ENCODE measurements at regions not wholly inside any gene's neighbourhood (a gene's known extent, or its start where the extent isn't known, plus 50 kb on each side); places are given as distances from the start of the nearest gene placed in this dataset.

DNA sequence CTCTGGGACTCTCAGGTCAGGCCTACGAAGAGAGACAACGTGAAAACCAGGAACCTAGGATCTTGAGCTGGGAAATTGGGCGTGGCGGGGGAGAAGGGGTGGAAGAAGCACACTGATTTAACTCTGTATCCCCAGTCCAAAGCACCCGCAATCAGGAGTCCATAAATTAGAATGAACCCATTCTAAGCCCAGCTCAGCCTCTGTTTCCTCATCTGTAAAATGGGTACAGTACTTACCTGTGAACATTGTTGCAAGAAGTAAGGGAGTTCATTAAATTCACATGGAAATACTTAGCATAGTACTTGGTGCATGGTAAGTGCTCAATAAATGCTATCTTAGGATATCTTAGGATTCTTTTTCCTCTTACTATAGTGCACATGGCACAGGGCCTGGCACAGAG lies 326.7 kb downstream of the BCOR start:
- no peak overlapping the region for H3K4me3 ChIP-seq (ENCODE audit: low read depth, low read length)
- H3K4me1 ChIP-seq (ENCODE audit: control insufficient read depth, insufficient read depth, low read length, unreplicated experiment), result no peaks in the 10 kb centered on the region
- no peaks in the 10 kb centered on the region for H3K27me3 ChIP-seq (ENCODE audit: insufficient read depth, low read length)
- no peaks in the 10 kb centered on the region for H3K36me3 ChIP-seq (ENCODE audit: insufficient read depth, low read length)
- H3K79me2 ChIP-seq (ENCODE audit: control insufficient read depth, insufficient read depth, low read length, unreplicated experiment), result no peaks in the 10 kb centered on the region
- H3K27ac ChIP-seq (ENCODE audit: low read depth, low read length), result no peak overlapping the region
- H2AFZ ChIP-seq (ENCODE audit: low read length, unreplicated experiment), result no peak overlapping the region

DNA sequence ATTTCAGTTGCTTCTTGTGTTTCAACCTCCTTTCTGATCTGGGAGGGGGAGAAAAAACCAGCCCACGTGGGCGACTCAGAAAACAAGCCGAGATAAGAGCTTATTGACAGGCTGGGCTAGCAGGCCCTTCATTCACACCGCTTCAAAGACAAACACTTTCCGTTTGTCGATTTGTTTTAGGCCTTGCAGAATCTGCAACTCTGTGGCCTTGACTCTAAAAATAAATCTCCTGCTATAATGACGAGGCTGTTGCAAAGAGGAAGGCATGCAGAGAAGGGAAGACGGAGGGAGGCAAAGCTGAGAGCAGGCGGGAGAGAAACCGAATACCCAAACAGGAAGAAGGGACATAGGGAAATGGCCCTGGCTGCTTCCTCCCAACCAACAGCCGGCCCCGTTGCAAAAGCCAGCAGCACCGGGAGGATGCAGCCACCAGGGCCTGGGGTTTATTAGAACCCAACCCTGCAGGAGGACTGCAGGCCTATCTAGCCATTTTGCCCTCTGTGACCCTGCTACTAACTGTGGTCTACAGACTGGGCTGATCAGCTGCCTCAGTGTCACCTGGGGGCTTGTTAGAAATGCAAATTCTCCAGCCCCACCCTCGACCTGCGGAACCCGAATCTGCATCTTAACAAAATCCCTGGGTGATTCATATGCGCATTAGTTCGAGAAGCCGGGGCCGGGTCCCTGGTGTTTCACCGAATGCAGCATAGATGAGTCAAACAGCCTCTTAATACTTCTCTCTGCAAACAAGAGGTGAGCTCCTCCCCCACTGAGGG lies 325.5 kb downstream of the BCOR start:
- no peak overlapping the region for H3K4me3 ChIP-seq (ENCODE audit: low read depth, low read length)
- H3K79me2 ChIP-seq (ENCODE audit: control insufficient read depth, insufficient read depth, low read length, unreplicated experiment), result no peaks in the 10 kb centered on the region
- H3K27ac ChIP-seq (ENCODE audit: low read depth, low read length), result no peak overlapping the region
- no peaks in the 10 kb centered on the region for H3K27me3 ChIP-seq (ENCODE audit: insufficient read depth, low read length)
- H3K4me1 ChIP-seq (ENCODE audit: control insufficient read depth, insufficient read depth, low read length, unreplicated experiment), result no peaks in the 10 kb centered on the region
- H2AFZ ChIP-seq (ENCODE audit: low read length, unreplicated experiment), result no peak overlapping the region
- H3K36me3 ChIP-seq (ENCODE audit: insufficient read depth, low read length), result no peaks in the 10 kb centered on the region

DNA sequence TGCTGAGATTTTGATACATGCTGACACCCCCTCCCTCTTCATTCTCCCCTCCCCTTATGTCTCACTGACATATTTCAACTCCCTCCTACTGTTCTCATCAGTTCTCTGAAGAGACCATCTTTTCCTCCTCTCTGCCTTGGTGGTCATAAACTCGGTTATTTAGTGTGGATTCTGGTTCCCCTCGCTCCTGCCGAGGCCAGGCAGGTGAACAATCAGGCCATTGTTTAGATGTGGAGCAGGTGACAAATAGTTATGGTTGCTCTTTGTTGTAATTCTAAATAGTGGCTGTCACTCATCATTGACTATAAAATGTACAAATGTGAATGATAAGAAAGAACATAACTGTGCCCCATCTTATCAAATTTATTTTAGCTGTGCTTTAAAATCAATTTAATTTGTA lies 324.6 kb downstream of the BCOR start:
- Histone ChIP-seq H3K79me2 (ENCODE audit: control insufficient read depth, insufficient read depth, low read length, unreplicated experiment) (no peaks in the 10 kb centered on the region), H2AFZ (ENCODE audit: low read length, unreplicated experiment) (no peak overlapping the region), H3K4me1 (ENCODE audit: control insufficient read depth, insufficient read depth, low read length, unreplicated experiment) (no peaks in the 10 kb centered on the region), H3K27me3 (ENCODE audit: insufficient read depth, low read length) (no peaks in the 10 kb centered on the region), H3K4me3 (ENCODE audit: low read depth, low read length) (no peak overlapping the region), H3K36me3 (ENCODE audit: insufficient read depth, low read length) (no peaks in the 10 kb centered on the region), H3K27ac (ENCODE audit: low read depth, low read length) (no peak overlapping the region)

DNA sequence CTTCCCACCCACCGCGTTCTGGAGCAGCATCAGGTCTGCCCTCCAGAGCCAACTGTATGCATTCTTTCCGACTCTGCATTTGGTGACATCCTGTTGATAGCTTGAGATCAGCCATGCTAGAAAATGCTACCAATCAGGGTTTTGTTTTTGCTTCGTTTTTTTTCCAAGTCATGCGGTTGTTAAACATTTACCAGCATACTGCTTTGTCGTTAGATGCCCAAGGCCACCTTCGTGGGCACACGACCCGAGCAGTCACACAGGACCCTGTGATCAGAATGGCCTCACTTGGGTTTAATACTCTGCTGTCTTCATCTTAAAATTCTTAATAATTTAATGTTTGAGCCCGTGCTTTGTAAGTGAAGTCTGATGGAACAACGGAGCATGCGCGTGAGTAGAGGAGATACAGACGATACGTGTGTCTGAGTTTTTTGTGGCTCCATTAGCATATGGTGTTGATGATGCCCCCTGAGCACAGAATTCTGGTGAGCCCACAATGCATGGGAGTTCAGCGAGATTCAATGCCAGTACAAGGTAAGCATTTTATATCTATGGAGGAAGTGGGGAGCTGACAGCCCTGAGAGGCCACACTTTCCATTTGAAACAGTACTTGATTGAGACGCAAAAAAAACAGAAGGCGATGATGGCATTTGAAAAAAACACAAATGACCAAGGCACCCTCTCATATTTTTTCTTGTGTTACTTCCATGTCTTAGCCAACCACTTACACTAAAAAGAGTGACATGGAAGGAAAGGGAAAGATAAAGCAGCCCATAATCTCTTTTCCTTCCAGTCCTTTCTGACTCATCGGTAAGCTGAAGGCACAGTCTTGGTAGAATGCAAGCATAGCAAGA lies 323.6 kb downstream of the BCOR start:
- no peaks in the 10 kb centered on the region for H3K4me1 ChIP-seq (ENCODE audit: control insufficient read depth, insufficient read depth, low read length, unreplicated experiment)
- H3K27me3 ChIP-seq (ENCODE audit: insufficient read depth, low read length), result no peaks in the 10 kb centered on the region
- no peak overlapping the region for H2AFZ ChIP-seq (ENCODE audit: low read length, unreplicated experiment)
- no peaks in the 10 kb centered on the region for H3K36me3 ChIP-seq (ENCODE audit: insufficient read depth, low read length)
- no peaks in the 10 kb centered on the region for H3K79me2 ChIP-seq (ENCODE audit: control insufficient read depth, insufficient read depth, low read length, unreplicated experiment)
- no peak overlapping the region for H3K27ac ChIP-seq (ENCODE audit: low read depth, low read length)
- no peak overlapping the region for H3K4me3 ChIP-seq (ENCODE audit: low read depth, low read length)

DNA sequence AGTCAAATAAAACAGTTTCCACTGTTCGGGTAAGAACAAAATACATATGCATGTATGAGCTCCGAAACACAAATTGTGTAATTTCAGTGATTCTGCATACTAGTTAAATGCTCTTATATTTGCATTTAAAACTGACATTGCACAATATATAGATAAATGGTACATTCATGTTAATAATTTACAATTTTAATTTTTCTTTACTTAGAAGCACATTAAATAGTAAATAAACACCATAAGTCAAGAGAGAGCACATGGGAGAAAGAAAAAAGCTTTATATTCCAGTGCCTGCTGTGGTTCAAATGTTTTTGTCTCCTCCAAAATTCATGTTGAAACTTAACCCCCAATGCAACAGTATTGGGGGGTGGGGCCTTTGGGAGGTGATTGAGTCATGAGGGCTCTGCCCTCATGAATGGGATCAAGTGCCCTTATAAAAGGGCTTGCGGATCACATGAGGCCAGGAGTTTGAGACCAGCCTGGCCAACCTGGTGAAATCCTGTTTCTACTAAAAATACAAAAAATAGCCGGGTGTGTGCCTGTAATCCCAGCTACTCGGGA lies 322.9 kb downstream of the BCOR start:
- Histone ChIP-seq H2AFZ (ENCODE audit: low read length, unreplicated experiment) (no peak overlapping the region), H3K4me1 (ENCODE audit: control insufficient read depth, insufficient read depth, low read length, unreplicated experiment) (no peaks in the 10 kb centered on the region), H3K79me2 (ENCODE audit: control insufficient read depth, insufficient read depth, low read length, unreplicated experiment) (no peaks in the 10 kb centered on the region), H3K4me3 (ENCODE audit: low read depth, low read length) (no peak overlapping the region), H3K36me3 (ENCODE audit: insufficient read depth, low read length) (no peaks in the 10 kb centered on the region), H3K27ac (ENCODE audit: low read depth, low read length) (no peak overlapping the region), H3K27me3 (ENCODE audit: insufficient read depth, low read length) (no peaks in the 10 kb centered on the region)

DNA sequence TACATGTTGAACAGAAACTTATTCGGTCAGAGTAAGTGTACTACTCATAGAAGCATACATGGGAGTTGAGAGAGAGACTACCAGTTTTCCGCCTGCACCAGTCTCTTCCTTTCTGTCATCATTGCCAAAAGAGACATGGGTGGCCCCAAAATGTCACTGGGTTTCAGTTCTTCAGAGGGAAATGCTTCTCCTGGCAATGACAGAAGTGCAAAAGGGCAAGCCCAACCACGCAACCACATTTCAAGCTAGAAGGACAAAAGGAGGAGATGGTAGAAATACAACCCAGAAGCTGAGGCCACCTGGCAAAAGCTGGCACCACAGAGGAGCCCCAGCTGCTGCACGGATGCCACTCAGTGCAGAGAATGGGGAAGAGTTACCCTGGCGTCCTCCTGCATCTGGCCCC lies 320.1 kb downstream of the BCOR start:
- H3K79me2 ChIP-seq (ENCODE audit: control insufficient read depth, insufficient read depth, low read length, unreplicated experiment), result no peaks in the 10 kb centered on the region
- H3K4me3 ChIP-seq (ENCODE audit: low read depth, low read length), result no peak overlapping the region
- no peaks in the 10 kb centered on the region for H3K36me3 ChIP-seq (ENCODE audit: insufficient read depth, low read length)
- H3K27me3 ChIP-seq (ENCODE audit: insufficient read depth, low read length), result no peaks in the 10 kb centered on the region
- H3K27ac ChIP-seq (ENCODE audit: low read depth, low read length), result no peak overlapping the region
- H3K4me1 ChIP-seq (ENCODE audit: control insufficient read depth, insufficient read depth, low read length, unreplicated experiment), result no peaks in the 10 kb centered on the region
- no peak overlapping the region for H2AFZ ChIP-seq (ENCODE audit: low read length, unreplicated experiment)

DNA sequence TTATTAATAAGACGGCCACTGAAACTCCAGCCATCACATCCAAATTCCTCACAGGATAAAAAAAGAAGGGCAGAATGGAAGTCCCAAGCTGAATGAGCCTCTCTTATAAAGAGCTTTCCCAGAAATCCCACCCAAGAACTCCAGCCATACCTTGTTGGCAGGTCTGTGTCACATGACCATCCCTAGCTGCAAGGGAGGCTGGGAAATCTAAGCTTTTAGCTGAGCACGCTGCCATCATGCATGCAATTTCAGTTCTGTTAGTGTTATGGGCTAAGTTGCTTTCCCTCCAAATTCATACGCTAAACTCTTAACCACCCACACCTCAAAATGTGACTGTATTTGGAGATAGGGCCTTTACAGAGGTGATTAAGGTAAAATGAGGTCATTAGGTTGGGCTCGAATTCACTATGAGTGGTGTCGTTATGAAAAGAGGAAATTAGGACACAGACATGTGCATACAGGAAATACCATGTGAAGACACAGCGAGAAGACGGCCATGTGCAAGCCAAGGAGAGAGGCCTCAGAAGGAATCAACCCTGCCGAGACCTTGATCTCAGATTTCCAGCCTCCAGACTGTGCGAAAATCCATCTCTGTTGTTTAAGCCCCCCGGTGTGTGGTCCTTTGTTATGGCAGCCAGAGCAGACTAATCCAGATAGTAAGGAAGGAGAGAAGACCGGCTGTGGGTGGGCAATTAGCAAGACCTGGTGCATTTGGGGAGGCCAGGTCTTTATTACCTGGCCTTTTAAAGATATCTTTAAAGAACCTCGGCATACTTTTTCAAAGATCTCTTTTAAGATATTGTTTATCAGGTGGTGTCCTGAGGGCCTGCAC lies 317.6 kb downstream of the BCOR start:
- Histone ChIP-seq H3K79me2 (ENCODE audit: control insufficient read depth, insufficient read depth, low read length, unreplicated experiment) (no peaks in the 10 kb centered on the region), H3K27ac (ENCODE audit: low read depth, low read length) (no peak overlapping the region), H3K4me3 (ENCODE audit: low read depth, low read length) (no peak overlapping the region), H2AFZ (ENCODE audit: low read length, unreplicated experiment) (no peak overlapping the region), H3K36me3 (ENCODE audit: insufficient read depth, low read length) (no peaks in the 10 kb centered on the region), H3K4me1 (ENCODE audit: control insufficient read depth, insufficient read depth, low read length, unreplicated experiment) (no peaks in the 10 kb centered on the region), H3K27me3 (ENCODE audit: insufficient read depth, low read length) (no peaks in the 10 kb centered on the region)

DNA sequence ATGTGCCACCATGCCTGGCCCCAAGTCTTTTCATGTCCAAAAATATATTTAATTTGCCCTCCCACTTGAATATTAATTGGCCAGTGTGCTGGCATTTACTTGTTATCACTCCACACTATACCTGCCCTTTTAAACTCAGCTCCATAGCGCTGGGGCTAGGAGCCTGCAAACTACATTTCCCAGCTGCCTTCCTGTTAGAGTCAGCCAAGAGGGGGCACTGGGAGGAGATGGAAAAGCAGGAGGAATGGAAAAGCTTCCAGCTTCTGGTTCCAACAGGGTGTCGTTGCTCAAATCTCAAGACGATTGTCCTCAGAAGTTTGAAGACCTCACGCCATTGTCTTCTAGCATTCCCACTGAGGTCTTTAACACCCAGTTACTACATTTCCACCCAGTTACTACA lies 315.5 kb downstream of the BCOR start:
- H3K4me3 ChIP-seq (ENCODE audit: low read depth, low read length), result no peak overlapping the region
- H3K4me1 ChIP-seq (ENCODE audit: control insufficient read depth, insufficient read depth, low read length, unreplicated experiment), result no peaks in the 10 kb centered on the region
- H3K27ac ChIP-seq (ENCODE audit: low read depth, low read length), result no peak overlapping the region
- H2AFZ ChIP-seq (ENCODE audit: low read length, unreplicated experiment), result no peak overlapping the region
- no peaks in the 10 kb centered on the region for H3K27me3 ChIP-seq (ENCODE audit: insufficient read depth, low read length)
- H3K79me2 ChIP-seq (ENCODE audit: control insufficient read depth, insufficient read depth, low read length, unreplicated experiment), result no peaks in the 10 kb centered on the region
- no peaks in the 10 kb centered on the region for H3K36me3 ChIP-seq (ENCODE audit: insufficient read depth, low read length)

DNA sequence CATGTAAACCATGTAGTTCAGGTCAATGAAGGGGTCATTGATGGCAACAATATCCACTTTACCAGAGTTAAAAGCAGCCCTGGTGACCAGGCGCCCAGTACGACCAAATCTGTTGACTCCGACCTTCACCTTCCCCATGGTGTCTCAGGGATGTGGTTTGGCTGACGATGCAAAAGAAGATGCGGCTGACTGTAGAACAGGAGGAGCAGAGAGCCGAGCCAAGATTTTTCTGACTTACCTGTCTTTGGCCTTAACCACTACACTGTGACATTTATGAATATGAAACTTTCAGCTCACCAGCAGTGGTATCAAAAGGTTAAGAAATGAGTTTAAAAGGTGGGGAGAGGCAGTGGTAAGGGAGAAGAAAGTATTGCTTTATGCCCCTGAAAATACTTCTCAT lies 309.8 kb downstream of the BCOR start:
- Histone ChIP-seq H3K27me3 (ENCODE audit: insufficient read depth, low read length) (no peaks in the 10 kb centered on the region), H3K4me3 (ENCODE audit: low read depth, low read length) (no peak overlapping the region), H2AFZ (ENCODE audit: low read length, unreplicated experiment) (no peak overlapping the region), H3K36me3 (ENCODE audit: insufficient read depth, low read length) (no peaks in the 10 kb centered on the region), H3K27ac (ENCODE audit: low read depth, low read length) (no peak overlapping the region), H3K4me1 (ENCODE audit: control insufficient read depth, insufficient read depth, low read length, unreplicated experiment) (no peaks in the 10 kb centered on the region), H3K79me2 (ENCODE audit: control insufficient read depth, insufficient read depth, low read length, unreplicated experiment) (no peaks in the 10 kb centered on the region)

DNA sequence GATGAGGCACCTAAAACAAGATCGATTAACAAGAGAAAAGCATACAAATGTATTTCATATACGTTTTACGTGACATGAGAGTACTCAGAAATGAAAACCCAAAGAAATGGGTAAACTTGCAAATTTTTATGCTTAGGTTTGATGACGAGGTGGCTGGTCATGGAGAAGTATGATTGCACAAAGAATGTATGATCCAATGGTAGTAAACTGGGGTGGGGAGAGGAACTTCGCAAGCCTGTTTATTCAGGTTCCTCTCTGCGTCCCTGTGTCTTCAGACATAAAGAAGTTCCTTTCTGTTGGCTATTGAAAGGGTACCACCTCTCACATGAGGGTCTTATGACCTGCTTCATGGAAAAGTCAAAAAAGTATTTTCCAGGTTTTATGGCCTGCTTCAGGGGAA lies 309.2 kb downstream of the BCOR start:
- Histone ChIP-seq H3K27ac (ENCODE audit: low read depth, low read length) (no peak overlapping the region), H3K27me3 (ENCODE audit: insufficient read depth, low read length) (no peaks in the 10 kb centered on the region), H3K4me3 (ENCODE audit: low read depth, low read length) (no peak overlapping the region), H3K79me2 (ENCODE audit: control insufficient read depth, insufficient read depth, low read length, unreplicated experiment) (no peaks in the 10 kb centered on the region), H3K4me1 (ENCODE audit: control insufficient read depth, insufficient read depth, low read length, unreplicated experiment) (no peaks in the 10 kb centered on the region), H3K36me3 (ENCODE audit: insufficient read depth, low read length) (no peaks in the 10 kb centered on the region), H2AFZ (ENCODE audit: low read length, unreplicated experiment) (no peak overlapping the region)
